GM18520 (cell line): ENCODE measurements at regions not wholly inside any gene's neighbourhood (a gene's known extent, or its start where the extent isn't known, plus 50 kb on each side); places are given as distances from the start of the nearest gene placed in this dataset.

ENCODE experiments used
- ATAC-seq: cut with Tn5 transposase; IDR thresholded peaks from one replicate; pipeline ENCODE4 v1.9.1; 2021; ENCODE audit not compliant: unreplicated experiment

- no peak for ATAC-seq
These were observed 926.3 kb downstream of the BRD1 start for GRCh38 chr22:48901324-48901723.

GRCh38 chr22:48900626-48901025 lies 927.0 kb downstream of the BRD1 start:
- no peak for ATAC-seq

DNA sequence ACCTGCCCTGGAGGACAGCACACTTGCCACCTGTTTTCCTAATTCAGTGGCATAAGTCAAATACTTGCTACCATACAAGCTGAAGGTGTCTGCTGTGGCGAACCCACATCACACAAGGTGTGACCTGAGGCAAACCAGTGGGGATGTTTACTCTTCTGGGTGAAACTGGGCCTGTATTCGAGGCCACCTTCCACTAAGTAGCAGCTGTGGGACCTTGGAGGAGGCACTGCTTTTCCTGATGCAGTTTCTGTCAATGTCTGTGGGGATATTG lies 927.4 kb downstream of the BRD1 start:
- ATAC-seq: no peak

- ATAC-seq: no peak
These were observed 927.9 kb downstream of the BRD1 start for GRCh38 chr22:48899523-48900326.

DNA sequence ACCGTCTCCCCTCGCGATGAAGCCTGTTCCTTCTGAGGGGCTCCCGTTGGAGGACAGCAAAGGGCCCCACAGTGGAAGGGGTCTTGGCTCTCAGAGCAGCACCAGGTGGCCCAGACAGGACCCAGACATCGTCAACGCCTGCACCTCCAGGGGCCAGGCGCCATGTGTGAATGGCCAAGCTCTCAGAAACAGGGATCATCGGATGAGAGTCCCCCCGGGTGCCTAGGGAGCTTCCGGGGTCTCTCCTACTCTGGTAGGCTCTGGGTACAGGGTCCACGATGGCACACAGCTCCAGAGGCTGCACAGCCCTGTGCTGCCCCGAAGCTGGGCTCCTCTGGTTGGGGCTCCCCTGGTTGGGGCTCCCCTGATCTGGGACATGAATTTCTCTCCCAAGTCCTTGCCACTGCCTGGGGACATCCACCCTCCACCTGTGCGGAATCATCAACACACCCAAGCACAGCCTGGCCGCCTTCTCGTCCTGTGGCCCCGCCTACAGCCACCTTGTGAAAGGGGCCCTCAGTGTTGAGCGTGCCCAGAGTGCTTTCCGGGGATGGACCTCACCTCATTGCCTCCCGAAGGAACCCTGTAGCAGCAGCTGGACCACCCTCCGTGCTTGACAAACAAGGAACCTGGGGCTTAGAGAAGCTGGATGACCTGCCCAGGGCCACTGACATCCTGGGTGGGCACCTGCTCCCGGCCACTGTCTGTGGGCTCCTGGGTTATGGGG lies 929.0 kb downstream of the BRD1 start:
- no peak for ATAC-seq

DNA sequence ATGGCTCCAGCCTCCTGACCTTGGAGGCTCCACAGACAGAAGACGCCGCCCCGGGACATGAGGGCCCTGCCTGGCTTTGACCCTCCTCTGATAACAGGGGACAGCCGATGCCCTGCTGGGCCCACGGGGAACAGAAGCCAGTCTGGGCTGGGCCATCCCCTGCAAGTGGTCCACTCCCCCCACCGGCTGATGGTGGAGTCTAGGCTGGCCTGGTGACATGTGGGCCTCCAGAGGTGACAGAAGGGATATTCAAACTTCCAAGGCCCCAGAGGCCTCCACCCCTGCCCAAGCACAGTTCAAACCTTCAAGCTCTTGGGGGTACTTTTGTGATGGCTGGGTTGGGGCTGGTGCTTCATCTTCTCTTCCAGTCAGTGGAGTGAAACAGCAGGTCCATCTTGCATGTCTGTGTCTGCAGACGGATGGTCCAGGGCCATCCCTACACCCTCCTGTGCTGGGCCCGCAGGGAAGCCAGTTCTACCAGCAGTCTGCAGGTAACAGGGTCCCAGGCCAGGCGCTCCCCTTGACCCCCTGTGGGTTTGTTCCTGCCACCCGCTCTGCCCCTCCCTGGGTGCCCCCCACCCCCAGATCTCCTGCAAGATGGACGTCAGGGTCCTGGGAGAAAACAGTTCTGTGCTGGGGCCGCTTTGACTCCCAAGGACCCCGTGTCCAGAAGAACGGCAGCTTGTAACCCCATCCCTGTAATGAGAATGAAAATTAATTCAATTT lies 929.9 kb downstream of the BRD1 start:
- ATAC-seq: no peak

DNA sequence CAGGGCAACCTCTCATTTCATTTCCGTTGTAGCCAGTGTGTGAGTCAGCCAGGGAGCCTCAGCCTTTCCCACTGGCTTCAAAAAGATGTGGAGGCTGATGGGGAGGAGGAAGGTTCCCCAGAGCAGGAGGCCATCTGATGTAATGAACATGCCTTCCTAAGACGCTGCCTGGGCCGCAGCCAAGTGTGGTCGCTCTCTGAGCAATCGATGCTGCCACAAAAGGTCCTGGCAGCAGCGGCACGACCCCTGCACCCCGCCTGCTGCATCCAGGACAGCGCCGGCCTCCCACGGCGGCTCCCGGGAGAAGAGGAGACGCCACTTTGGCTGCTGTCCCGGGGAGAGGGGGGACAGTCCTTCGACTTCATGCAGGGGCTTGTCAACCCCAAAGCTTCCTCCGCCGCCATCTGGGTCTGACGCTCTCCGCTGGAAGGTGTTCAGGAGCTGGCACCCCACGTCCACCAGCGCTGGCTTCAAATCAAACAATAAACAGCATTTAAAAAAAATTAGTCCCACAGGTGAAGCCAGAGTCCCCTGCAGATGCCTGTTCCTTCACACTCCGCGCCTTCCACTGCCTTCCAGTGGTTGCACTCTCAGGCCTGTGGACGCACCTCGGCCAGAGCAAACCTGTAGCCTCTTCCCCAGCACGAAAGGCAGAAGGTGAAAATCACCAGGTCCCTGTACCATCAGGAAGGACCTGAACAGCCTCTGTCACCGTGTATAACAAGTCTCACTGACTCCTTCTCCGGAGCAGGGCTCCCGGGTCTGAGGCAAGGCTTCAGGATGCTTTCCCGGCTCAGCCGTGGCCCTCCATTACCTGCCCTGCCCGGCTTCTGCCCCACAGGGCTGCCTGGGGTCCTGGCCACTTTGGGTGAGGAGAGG lies 930.7 kb downstream of the BRD1 start:
- no peak for ATAC-seq

DNA sequence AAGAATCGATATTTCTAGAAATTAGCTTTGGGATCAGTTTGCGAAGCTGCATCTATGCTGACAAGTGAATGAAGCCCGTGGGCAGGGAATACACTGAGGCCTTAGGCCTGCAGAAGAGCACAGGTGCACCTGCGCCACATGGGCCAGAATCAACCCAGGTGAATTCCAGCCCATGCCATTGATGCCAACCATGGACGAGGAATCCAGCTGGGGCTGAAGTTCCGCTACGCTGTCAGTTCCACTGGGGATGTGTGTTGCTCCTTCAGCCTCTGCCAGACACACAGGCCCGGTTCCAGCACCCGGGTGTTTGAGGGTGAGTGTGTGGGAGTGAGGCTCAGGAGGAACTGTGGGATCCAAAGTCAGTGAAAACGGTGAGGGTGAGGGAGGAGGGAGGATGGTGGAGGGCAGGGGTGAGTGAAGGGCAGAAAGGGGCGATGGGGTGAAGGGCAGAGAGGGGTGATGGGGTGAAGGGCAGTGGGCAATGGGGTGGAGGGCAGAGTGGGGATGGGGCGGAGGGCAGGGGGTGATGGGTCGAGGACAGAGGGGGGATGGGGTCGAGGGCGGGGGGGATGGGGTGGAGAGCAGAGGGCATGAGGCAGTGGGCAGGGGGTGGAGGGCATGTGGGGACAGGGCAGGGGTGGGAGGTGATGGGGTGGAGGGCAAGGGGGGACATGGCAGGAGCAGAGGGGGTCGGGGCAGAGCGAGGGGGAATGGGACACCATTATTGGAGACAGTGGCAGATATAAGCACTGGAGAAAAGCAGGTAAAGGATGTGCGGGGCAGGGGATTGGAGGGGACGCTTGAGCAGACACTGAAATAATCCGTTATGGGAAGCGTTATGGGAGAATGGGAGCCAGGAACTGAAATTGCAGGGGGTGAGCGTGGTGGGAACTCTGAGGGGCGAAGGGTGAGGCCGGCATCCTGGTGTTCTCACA lies 931.6 kb downstream of the BRD1 start:
- ATAC-seq: no peak

DNA sequence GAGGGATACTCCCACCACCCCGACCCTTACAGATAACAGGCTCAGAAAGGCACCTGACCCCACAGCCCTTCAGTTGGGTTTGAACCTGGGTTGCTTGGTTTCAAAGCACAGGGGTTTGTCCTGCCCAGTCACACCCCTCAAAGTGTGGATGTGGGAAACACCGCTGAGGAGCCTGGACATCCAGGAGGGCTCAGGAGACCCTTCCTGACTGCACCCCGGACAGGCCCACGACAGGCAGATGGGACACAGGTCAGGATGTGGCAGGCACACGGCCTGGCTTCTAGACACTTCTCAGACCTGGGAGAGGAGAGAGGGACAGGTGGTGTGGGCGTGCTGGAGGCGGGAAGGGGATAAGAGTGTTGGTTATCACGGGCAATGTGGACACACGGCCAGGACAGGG lies 932.3 kb downstream of the BRD1 start:
- no peak for ATAC-seq

- ATAC-seq: no peak
These were observed 932.8 kb downstream of the BRD1 start for GRCh38 chr22:48894804-48895250.

DNA sequence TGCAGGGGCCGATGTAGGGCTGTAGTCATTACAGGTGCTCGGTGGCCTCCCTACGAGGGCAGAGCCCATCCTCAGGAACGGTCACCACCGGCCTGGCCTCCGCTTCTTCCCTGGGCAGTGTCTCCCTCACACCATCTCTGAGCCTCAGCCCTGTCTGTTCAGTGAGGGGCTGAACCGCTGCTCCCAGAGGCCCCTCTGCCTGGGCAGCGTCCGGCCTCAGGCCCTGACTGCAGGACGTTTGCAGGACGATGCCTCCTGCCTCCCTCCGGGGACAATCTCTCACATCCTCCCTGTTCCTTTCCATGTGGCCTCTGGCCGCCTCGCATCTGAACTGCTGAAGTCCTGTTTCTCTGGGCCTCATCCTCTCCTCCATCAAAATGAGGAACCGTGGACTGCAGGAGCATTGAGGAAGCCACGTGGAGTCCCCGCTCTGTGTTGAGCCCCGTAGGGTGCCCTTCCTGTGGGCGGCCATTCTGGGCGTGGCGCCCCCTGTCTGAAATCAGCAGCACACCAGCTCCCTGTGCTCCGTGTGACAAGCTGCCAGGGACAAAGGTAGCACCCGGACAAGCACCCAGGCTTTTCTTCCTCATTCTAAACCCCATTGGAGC lies 933.5 kb downstream of the BRD1 start:
- ATAC-seq: no peak

- ATAC-seq: no peak
These were observed 934.2 kb downstream of the BRD1 start for GRCh38 chr22:48893288-48894063.

DNA sequence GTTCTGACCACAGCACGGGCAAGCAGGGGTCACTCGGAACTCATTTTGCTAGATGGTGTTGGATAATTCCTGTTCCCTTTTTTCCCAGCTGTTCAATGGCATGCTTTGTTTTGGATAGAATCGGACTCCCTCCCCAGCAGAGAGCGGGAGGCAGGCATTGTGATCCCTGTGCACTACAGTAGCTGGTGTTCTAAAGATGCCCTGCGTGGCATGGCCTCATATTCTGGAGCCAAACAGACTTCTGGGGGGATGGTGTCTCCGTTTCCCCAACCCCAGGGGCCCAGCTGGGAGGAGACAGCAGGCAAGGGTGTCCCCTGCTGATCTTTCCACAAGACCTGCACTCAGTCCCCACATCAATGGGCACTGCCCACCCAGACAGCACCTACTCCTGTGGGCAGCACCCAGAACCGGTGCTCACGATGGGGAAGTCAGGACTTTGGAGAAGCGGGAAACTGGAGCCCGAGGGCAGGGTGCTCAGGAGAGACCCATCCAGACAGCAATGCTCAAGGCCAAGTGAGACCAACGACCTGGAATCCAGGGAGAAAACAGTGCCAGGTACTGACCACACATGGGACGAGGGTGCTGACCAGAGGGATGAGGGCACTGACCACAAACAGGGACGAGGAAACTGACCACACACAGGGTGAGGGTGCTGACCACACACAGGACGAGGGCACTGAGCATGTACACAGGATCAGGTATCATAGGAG lies 934.9 kb downstream of the BRD1 start:
- no peak for ATAC-seq

DNA sequence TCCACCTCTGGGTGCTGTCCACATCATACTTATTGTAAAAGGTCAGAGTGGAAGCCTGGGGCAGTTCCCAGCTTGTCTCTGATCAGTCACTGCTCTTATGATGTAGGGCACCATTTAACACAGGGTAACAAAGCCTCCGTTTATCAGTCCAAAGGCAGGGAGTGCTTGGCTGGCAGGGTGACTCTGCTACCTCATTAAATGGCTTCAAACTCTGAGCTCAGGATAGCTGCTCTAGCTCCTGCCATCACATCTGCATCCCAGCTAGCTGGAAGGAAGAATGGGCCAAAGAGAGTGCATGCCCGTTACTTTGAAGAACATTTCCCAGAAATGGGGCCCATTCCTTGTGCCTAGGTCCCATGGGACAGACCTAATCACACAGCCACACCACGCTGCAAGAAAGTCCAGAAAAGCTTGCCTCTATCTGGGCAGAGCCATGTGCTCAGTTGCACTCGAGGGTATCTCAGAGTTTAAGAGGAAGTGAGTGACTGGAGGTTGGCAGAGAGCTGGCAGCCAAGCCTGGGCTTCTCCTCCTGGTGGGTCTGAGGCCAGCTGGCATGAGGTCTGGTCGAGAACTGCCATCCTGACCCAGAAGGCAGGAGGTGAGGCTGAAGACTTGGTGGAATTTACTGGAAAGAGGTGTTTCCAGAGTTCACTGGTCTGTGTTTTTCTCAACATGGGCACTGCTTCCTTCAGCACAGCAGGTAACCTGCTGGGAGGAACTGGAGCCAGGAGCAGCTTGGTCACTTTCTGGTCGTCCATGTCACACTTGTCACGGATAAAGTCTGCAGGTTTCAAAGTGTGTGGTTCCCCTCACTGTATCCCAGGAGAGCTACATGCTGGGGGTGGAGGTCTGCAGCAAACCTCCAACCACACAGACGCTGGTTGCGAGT lies 935.7 kb downstream of the BRD1 start:
- ATAC-seq: no peak

DNA sequence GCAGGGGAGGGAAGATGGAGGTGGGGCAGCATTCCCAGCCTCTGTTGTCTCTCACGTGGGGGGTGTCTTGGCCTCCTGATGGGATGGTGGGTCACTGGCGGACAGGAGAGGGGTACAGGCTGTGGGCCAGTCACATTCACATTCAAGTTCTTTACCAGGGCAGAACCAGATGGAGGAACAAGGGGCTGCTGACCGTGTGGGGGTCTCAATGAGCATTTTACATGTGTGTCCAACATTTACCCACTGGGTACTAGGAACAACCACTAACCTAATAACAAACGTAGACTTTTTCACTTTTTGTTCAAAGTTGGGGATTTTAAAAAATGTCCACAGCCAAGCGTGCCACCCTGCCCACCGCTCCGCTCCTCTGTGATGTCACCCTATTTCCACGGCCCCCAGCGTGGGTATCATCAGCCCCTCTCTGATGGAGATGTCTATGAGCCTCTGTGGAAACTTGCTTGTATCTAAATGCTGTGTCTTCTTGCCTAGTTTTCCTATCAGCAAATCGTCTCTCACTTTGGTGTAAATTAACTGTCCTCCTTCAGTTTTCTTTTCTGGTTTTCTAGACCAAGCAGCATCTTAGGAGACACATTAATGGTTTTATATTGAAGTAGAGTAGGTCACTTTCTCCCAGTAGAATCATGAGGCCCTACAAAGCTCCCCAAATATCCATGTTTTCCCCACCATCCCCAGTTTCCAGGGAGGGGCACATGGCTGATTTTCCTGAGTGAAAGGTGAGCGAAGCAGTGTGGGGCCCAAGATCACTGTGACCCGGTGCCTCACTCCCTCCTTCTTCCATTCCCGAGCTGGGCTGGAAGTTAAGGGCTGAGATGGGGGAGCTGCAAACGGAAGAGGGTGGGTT lies 936.7 kb downstream of the BRD1 start:
- no peak for ATAC-seq
